GM23338 (cell line): ENCODE measurements at regions not wholly inside any gene's neighbourhood (a gene's known extent, or its start where the extent isn't known, plus 50 kb on each side); places are given as distances from the start of the nearest gene placed in this dataset.

Experiments
- CREB1 ChIP-seq: fragments of 250-450 bp; sonication (Bioruptor Pico); IDR thresholded peaks from 2 replicates; pipeline ENCODE4 v1.5.0; 2020; ENCODE audit warnings: low read depth, mild to moderate bottlenecking, moderate library complexity
- EZH2 ChIP-seq: fragments of 200-600 bp; sonication (generic); IDR thresholded peaks from one replicate; pipeline ENCODE4 v1.8.0; 2017; ENCODE audit warnings: antibody characterized with exemption, mild to moderate bottlenecking, low read depth; ENCODE audit not compliant: unreplicated experiment
- EZH2phosphoT487 ChIP-seq: fragments of 200-600 bp; sonication (generic); IDR thresholded peaks from one replicate; pipeline ENCODE4 v1.8.1; 2018; ENCODE audit warnings: antibody characterized with exemption; ENCODE audit not compliant: unreplicated experiment
- JUNB ChIP-seq: IDR thresholded peaks from one replicate; pipeline ENCODE4 v1.6.1; 2016; ENCODE audit warnings: antibody characterized with exemption; ENCODE audit not compliant: unreplicated experiment
- POLR2AphosphoS5 ChIP-seq: IDR thresholded peaks from 2 replicates; pipeline ENCODE4 v1.6.1; 2016; ENCODE audit warnings: antibody characterized with exemption, low read depth
- STAT1 ChIP-seq: IDR thresholded peaks from one replicate; pipeline ENCODE4 v1.6.1; 2016; ENCODE audit warnings: antibody characterized with exemption; ENCODE audit not compliant: unreplicated experiment
- ZNF114 ChIP-seq: fragments of 250-450 bp; sonication (Bioruptor Pico); IDR thresholded peaks from 2 replicates; pipeline ENCODE4 v1.5.0; 2020; ENCODE audit warnings: mild to moderate bottlenecking, moderate library complexity
- ZNF331 ChIP-seq: fragments of 250-450 bp; sonication (Bioruptor Pico); IDR thresholded peaks from 2 replicates; pipeline ENCODE4 v1.5.0; 2020; ENCODE audit warnings: low read depth, mild to moderate bottlenecking, moderate library complexity
- TF ChIP-seq, protein P1 (sequence below), 2 experiments: fragments of 200-600 bp in 1 of 2; sonication (generic) in 1 of 2; conservative IDR thresholded peaks; 2 replicates each; pipeline versions ENCODE4 v1.5.1 to v1.6.1; 2016 to 2017; ENCODE audit warnings: antibody characterized with exemption in 2 of 2, low read depth in 2 of 2, mild to moderate bottlenecking in 2 of 2, moderate library complexity in 1 of 2
- TF ChIP-seq, protein P2 (sequence below): IDR thresholded peaks from one replicate; pipeline ENCODE4 v1.6.1; 2018; ENCODE audit warnings: antibody characterized with exemption; ENCODE audit not compliant: unreplicated experiment

DNA sequence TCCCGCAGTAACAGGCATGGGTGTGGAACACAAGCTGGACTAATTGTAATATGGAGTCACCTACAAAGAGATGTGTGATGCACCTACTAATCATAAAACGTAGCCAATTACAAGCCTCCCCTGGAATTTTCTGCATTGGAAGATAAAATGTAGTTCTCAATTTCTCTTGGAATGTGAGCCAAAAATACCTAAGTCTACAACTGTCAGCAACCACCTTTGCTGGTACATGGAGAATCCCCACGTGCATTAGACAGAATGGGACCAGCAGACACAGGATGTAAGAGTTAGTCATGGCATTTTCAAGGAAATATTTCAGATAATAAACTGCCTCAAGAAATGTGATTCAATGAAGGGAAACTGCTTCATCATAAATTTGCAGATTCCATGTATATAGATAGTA lies 85.6 kb upstream of the DCC start:
- TF ChIP-seq, protein P1, sequence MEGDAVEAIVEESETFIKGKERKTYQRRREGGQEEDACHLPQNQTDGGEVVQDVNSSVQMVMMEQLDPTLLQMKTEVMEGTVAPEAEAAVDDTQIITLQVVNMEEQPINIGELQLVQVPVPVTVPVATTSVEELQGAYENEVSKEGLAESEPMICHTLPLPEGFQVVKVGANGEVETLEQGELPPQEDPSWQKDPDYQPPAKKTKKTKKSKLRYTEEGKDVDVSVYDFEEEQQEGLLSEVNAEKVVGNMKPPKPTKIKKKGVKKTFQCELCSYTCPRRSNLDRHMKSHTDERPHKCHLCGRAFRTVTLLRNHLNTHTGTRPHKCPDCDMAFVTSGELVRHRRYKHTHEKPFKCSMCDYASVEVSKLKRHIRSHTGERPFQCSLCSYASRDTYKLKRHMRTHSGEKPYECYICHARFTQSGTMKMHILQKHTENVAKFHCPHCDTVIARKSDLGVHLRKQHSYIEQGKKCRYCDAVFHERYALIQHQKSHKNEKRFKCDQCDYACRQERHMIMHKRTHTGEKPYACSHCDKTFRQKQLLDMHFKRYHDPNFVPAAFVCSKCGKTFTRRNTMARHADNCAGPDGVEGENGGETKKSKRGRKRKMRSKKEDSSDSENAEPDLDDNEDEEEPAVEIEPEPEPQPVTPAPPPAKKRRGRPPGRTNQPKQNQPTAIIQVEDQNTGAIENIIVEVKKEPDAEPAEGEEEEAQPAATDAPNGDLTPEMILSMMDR (conservative IDR thresholded peaks at IDR 0.05; ENCODE audit: low read depth in 2 of 2) = no peak
- TF ChIP-seq, protein P2, sequence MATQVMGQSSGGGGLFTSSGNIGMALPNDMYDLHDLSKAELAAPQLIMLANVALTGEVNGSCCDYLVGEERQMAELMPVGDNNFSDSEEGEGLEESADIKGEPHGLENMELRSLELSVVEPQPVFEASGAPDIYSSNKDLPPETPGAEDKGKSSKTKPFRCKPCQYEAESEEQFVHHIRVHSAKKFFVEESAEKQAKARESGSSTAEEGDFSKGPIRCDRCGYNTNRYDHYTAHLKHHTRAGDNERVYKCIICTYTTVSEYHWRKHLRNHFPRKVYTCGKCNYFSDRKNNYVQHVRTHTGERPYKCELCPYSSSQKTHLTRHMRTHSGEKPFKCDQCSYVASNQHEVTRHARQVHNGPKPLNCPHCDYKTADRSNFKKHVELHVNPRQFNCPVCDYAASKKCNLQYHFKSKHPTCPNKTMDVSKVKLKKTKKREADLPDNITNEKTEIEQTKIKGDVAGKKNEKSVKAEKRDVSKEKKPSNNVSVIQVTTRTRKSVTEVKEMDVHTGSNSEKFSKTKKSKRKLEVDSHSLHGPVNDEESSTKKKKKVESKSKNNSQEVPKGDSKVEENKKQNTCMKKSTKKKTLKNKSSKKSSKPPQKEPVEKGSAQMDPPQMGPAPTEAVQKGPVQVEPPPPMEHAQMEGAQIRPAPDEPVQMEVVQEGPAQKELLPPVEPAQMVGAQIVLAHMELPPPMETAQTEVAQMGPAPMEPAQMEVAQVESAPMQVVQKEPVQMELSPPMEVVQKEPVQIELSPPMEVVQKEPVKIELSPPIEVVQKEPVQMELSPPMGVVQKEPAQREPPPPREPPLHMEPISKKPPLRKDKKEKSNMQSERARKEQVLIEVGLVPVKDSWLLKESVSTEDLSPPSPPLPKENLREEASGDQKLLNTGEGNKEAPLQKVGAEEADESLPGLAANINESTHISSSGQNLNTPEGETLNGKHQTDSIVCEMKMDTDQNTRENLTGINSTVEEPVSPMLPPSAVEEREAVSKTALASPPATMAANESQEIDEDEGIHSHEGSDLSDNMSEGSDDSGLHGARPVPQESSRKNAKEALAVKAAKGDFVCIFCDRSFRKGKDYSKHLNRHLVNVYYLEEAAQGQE = no peak
- TF ChIP-seq CREB1 (no peak), EZH2phosphoT487 (no peak), EZH2 (no peak), POLR2AphosphoS5 (no peak), STAT1 (no peak), JUNB (no peak), ZNF331 (CRISPR knock-in tag) (no peak), ZNF114 (CRISPR knock-in tag) (no peak)
